ENCODE measurements at regions not wholly inside any gene's neighbourhood (a gene's known extent, or its start where the extent isn't known, plus 50 kb on each side); places are given as distances from the start of the nearest gene placed in this dataset.

GRCh38 chr13:107102676-107103075 is 534.7 kb upstream of the ARGLU1 start:
- H3K9me3 ChIP-seq (ENCODE audit: control insufficient read depth, insufficient read depth, low read depth, low read length), result no peaks in the 10 kb centered on the region
- no peak overlapping the region for H3K27ac ChIP-seq (ENCODE audit: extremely low read depth, low read depth, low read length)
- no peaks in the 10 kb centered on the region for H3K36me3 ChIP-seq (ENCODE audit: control insufficient read depth in 2 of 2, insufficient read depth in 1 of 2, low read length in 2 of 2)
- no peak overlapping the region for H3K4me3 ChIP-seq (ENCODE audit: low read depth, low read length)
- ChIA-PET POLR2A (no interaction called here), CTCF (no interaction called here)
- no peaks in the 10 kb centered on the region for H3K4me1 ChIP-seq (ENCODE audit: control insufficient read depth, insufficient read depth, low read length)
- TF ChIP-seq ZNF302 (tag by site-specific recombination; IDR thresholded peaks at IDR 0.05; ENCODE audit: low read depth) (no peak), TCF7L2 (IDR thresholded peaks at IDR 0.05; ENCODE audit: borderline replicate concordance, low read depth, low read length) (no peak), SALL2 (tag by site-specific recombination; IDR thresholded peaks at IDR 0.05; ENCODE audit: borderline replicate concordance) (no peak), REST (tag by site-specific recombination; IDR thresholded peaks at IDR 0.05) (no peak), ZNF521 (tag by site-specific recombination; IDR thresholded peaks at IDR 0.05) (no peak), TRIM28 (IDR thresholded peaks at IDR 0.05; ENCODE audit: borderline replicate concordance, low read length) (no peak), ZNF416 (tag by site-specific recombination; IDR thresholded peaks at IDR 0.05) (no peak), BCL11A (tag by site-specific recombination; IDR thresholded peaks at IDR 0.05; ENCODE audit: low read depth) (no peak)

- no peaks in the 10 kb centered on the region for H3K9me3 ChIP-seq (ENCODE audit: control insufficient read depth, insufficient read depth, low read depth, low read length)
- CTCF ChIA-PET, result no interaction called here
- POLR2A ChIA-PET, result no interaction called here
- TF ChIP-seq ZNF274 (IDR thresholded peaks at IDR 0.05; ENCODE audit: low read length) (no peak), ZNF274 (tag by site-specific recombination; IDR thresholded peaks at IDR 0.05; ENCODE audit: borderline replicate concordance) (no peak), PRDM4 (tag by site-specific recombination; IDR thresholded peaks at IDR 0.05) (no peak), ZNF433 (tag by site-specific recombination; IDR thresholded peaks at IDR 0.05; ENCODE audit: low read depth) (no peak), BCL11B (tag by site-specific recombination; IDR thresholded peaks at IDR 0.05; ENCODE audit: low read depth) (no peak), ZNF561 (tag by site-specific recombination; IDR thresholded peaks at IDR 0.05; ENCODE audit: borderline replicate concordance) (no peak), ZNF747 (tag by site-specific recombination; IDR thresholded peaks at IDR 0.05) (no peak), GFI1B (tag by site-specific recombination; IDR thresholded peaks at IDR 0.05) (no peak), ZNF394 (tag by site-specific recombination; IDR thresholded peaks at IDR 0.05; ENCODE audit: borderline replicate concordance) (no peak), ZNF175 (tag by site-specific recombination; IDR thresholded peaks at IDR 0.05) (no peak), GLIS1 (tag by site-specific recombination; IDR thresholded peaks at IDR 0.05) (no peak)
- no peak overlapping the region for H3K27ac ChIP-seq (ENCODE audit: extremely low read depth, low read depth, low read length)
- H3K4me3 ChIP-seq (ENCODE audit: low read depth, low read length), result no peak overlapping the region
- no peaks in the 10 kb centered on the region for H3K36me3 ChIP-seq (ENCODE audit: control insufficient read depth in 2 of 2, insufficient read depth in 1 of 2, low read length in 2 of 2)
- no peaks in the 10 kb centered on the region for H3K4me1 ChIP-seq (ENCODE audit: control insufficient read depth, insufficient read depth, low read length)
These were observed 531.7 kb upstream of the ARGLU1 start for GRCh38 chr13:107099661-107100060.
